Mammary epithelial cell (primary cell): ENCODE measurements at regions not wholly inside any gene's neighbourhood (a gene's known extent, or its start where the extent isn't known, plus 50 kb on each side); places are given as distances from the start of the nearest gene placed in this dataset.

ENCODE experiments used
- EZH2 ChIP-seq: IDR thresholded peaks from 2 replicates; pipeline ENCODE4 v1.6.1; 2012; ENCODE audit warnings: low read length, inconsistent platforms, borderline replicate concordance
- TF ChIP-seq, protein P1 (sequence below), 2 donors: IDR thresholded peaks in 1 of 2; conservative IDR thresholded peaks in 1 of 2; 2 replicates each; pipeline ENCODE4 v1.5.1; 2011 to 2012; ENCODE audit warnings: inconsistent platforms in 2 of 2, low read length in 2 of 2, mild to moderate bottlenecking in 2 of 2, control low read depth in 1 of 2, low read depth in 1 of 2; ENCODE audit not compliant: insufficient read depth in 1 of 2; ENCODE audit errors: extremely low read depth in 1 of 2

DNA sequence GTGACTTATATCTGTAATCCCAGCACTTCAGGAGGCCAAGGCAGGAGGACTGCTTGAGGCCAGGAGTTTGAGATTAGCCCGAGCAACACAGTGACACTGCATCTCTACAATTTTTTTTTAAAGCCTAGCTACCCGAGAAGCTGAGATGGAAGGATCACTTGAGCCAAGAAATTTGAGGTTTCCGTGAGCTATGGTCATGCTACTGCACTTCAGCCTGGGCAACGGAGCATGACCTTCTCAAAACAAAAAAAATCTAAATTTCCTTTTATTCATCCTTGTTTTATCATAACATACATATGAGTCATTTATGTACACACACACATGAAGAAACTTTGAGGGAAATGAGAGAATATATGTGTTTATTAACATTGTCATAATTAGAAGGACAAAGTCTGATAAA lies 277.5 kb upstream of the MAGI2 start:
- TF ChIP-seq, protein P1, sequence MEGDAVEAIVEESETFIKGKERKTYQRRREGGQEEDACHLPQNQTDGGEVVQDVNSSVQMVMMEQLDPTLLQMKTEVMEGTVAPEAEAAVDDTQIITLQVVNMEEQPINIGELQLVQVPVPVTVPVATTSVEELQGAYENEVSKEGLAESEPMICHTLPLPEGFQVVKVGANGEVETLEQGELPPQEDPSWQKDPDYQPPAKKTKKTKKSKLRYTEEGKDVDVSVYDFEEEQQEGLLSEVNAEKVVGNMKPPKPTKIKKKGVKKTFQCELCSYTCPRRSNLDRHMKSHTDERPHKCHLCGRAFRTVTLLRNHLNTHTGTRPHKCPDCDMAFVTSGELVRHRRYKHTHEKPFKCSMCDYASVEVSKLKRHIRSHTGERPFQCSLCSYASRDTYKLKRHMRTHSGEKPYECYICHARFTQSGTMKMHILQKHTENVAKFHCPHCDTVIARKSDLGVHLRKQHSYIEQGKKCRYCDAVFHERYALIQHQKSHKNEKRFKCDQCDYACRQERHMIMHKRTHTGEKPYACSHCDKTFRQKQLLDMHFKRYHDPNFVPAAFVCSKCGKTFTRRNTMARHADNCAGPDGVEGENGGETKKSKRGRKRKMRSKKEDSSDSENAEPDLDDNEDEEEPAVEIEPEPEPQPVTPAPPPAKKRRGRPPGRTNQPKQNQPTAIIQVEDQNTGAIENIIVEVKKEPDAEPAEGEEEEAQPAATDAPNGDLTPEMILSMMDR (conservative IDR thresholded peaks at IDR 0.05 in 1 of 2, IDR thresholded peaks at IDR 0.05 in 1 of 2; ENCODE audit: extremely low read depth in 1 of 2, insufficient read depth in 1 of 2, low read depth in 1 of 2, low read length in 2 of 2): no peak
- no peak for TF ChIP-seq EZH2
